Activated CD4-positive, alpha-beta T cell treated with anti-CD3 and anti-CD28 coated beads for 4 hours (primary cell): ENCODE measurements at regions not wholly inside any gene's neighbourhood (a gene's known extent, or its start where the extent isn't known, plus 50 kb on each side); places are given as distances from the start of the nearest gene placed in this dataset.

Experiments
- DNase-seq, 2 donors: peaks; one replicate each; pipeline ENCODE4 v3.0.0-alpha.2; 2020

- DNase-seq = no peak
These were observed 127.2 kb upstream of the B3GAT1 start for GRCh38 chr11:134539285-134539684.

GRCh38 chr11:134538742-134539141, 126.7 kb upstream of the B3GAT1 start:
- DNase-seq = no peak

- no peak for DNase-seq
These were observed 125.9 kb upstream of the B3GAT1 start for GRCh38 chr11:134537941-134538340.

- DNase-seq = no peak
These were observed 125.3 kb upstream of the B3GAT1 start for GRCh38 chr11:134537296-134537695.

- no peak for DNase-seq
These were observed 124.6 kb upstream of the B3GAT1 start for GRCh38 chr11:134536677-134537076.

GRCh38 chr11:134536219-134536618, 124.2 kb upstream of the B3GAT1 start:
- DNase-seq = no peak

GRCh38 chr11:134535029-134536025, 123.3 kb upstream of the B3GAT1 start:
- DNase-seq = no peak

GRCh38 chr11:134533511-134533910, 121.5 kb upstream of the B3GAT1 start:
- no peak for DNase-seq

GRCh38 chr11:134532921-134533421, 120.9 kb upstream of the B3GAT1 start:
- no peak for DNase-seq

- DNase-seq = no peak
These were observed 120.3 kb upstream of the B3GAT1 start for GRCh38 chr11:134532131-134532920.

- DNase-seq = no peak
These were observed 119.5 kb upstream of the B3GAT1 start for GRCh38 chr11:134531327-134532130.

GRCh38 chr11:134530636-134531326, 118.7 kb upstream of the B3GAT1 start:
- no peak for DNase-seq

GRCh38 chr11:134529212-134530096, 117.4 kb upstream of the B3GAT1 start:
- no peak for DNase-seq

- no peak for DNase-seq
These were observed 116.4 kb upstream of the B3GAT1 start for GRCh38 chr11:134528453-134528852.

GRCh38 chr11:134527382-134528243, 115.6 kb upstream of the B3GAT1 start:
- no peak for DNase-seq

GRCh38 chr11:134524896-134525845, 113.1 kb upstream of the B3GAT1 start:
- DNase-seq = no peak

- DNase-seq = no peak
These were observed 112.2 kb upstream of the B3GAT1 start for GRCh38 chr11:134524201-134524600.

GRCh38 chr11:134522782-134523570, 110.9 kb upstream of the B3GAT1 start:
- no peak for DNase-seq
